ENCODE measurements at regions not wholly inside any gene's neighbourhood (a gene's known extent, or its start where the extent isn't known, plus 50 kb on each side); places are given as distances from the start of the nearest gene placed in this dataset.

GRCh38 chr13:42660333-42660965 is 86.5 kb downstream of the TNFSF11 start:
- TF ChIP-seq CTCF (optimal IDR thresholded peaks at IDR 0.05 in 1 of 3, IDR thresholded peaks at IDR 0.05 in 1 of 3, conservative IDR thresholded peaks at IDR 0.05 in 1 of 3; ENCODE audit: extremely low read depth in 1 of 3, insufficient read depth in 2 of 3, low read length in 3 of 3) (peak in 1 of 3 experiments; percentile 11), EZH2 (IDR thresholded peaks at IDR 0.05; ENCODE audit: low read length) (no peak)
